Medulla oblongata (tissue), 1 donor: ENCODE measurements at regions not wholly inside any gene's neighbourhood (a gene's known extent, or its start where the extent isn't known, plus 50 kb on each side); places are given as distances from the start of the nearest gene placed in this dataset.

Experiments
- DNase-seq: peaks from one replicate; pipeline ENCODE4 v3.0.0-alpha.2; 2015; ENCODE audit errors: extremely low spot score

GRCh38 chr5:77948476-77948875, 172.3 kb upstream of the TBCA start:
- no peak for DNase-seq

DNA sequence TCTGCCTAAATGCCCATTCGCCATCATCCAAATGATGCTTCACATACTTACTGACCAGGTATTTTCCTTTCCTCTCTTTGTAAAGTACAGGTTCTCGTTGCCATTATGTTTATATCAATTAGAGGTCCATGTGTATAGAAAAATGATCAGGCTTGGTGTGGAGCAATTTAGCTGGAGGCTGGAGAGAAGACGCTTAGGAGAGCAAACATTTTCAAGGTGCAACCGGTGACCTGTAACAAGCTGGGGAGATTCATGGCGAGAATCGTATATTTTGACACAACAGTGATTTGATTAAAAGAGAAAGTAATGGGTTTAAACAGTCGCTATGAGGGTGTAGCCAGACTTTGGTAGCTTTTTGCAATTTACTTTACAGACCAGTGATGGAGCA, 170.9 kb upstream of the TBCA start:
- no peak for DNase-seq

DNA sequence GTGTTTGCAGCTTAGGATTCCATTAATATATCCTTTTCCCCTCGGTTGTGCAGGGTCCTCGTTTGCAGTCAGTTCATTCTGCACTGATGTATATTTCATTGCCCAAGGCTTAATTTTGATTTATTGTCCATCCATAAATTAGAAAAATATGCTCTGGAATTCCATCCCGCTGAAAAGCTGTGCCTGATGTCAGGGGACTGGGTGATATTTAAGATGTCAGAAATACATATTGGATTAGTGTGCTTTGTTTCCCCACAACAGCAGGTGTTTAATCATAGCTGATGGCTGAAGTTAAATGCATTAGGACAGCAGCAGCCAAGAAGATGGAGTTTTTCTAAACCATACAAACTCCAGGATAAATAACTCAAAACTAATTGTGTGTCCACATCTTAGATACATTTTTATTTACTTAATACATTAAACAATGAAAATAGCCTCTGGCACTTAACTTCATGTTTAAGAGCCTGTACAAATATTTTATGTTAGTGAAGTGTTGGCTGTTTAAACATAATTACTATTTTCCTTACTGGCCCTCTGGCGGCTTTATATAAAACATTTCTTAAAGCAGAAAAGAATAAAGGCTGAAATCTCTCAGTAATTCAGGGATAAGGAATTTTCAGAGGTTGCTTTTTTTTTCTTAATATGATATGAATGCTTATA, 170.4 kb upstream of the TBCA start:
- DNase-seq: no peak

GRCh38 chr5:77945874-77946273, 169.7 kb upstream of the TBCA start:
- DNase-seq: peak; percentile 87

DNA sequence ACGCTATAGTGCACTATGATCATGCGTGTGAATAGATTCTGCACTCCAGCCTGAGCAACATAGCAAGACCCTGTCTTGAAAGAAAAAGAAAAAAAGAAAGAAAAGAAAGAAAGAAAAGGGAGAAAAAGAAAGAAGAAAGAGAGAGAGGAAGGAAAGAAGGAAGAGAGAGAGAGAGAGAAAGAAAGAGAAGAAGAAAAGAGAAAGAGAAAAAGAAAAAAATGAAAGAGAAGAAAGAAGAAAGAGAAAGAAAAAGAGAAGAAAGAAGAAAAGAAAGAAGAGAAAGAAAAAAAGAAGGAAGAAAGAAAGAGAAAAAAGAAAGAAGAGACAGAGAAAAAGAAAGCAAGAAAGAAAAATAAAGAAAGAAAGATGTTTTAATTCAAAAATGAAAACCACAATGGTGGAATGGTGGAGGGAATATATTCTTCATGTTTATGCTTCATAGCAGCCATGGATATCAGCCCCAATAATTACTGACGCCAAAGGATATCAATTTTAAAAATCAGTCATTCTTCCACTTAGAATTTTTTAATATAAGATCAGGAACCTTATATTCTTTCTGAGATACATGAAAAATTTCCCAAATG, 168.7 kb upstream of the TBCA start:
- no peak for DNase-seq

DNA sequence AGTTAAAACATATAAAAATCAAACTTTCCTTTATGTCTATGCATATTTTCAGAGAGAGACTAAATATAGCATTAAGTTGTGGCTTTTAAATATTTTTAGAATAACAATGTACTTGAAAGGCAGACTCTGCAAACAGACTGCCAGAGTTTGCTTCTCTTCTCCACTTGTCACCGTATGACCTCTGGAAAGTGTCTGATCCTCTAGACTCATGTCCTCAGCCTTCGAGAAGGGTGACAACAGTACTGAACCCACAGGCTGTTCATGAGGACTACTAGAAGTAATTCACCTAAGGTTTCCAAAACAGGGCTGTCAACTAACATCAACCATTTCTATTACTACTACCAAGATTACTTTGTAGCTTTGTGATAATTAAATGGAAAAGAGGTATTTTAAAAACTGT, 167.7 kb upstream of the TBCA start:
- no peak for DNase-seq

GRCh38 chr5:77942578-77943239, 166.6 kb upstream of the TBCA start:
- no peak for DNase-seq

DNA sequence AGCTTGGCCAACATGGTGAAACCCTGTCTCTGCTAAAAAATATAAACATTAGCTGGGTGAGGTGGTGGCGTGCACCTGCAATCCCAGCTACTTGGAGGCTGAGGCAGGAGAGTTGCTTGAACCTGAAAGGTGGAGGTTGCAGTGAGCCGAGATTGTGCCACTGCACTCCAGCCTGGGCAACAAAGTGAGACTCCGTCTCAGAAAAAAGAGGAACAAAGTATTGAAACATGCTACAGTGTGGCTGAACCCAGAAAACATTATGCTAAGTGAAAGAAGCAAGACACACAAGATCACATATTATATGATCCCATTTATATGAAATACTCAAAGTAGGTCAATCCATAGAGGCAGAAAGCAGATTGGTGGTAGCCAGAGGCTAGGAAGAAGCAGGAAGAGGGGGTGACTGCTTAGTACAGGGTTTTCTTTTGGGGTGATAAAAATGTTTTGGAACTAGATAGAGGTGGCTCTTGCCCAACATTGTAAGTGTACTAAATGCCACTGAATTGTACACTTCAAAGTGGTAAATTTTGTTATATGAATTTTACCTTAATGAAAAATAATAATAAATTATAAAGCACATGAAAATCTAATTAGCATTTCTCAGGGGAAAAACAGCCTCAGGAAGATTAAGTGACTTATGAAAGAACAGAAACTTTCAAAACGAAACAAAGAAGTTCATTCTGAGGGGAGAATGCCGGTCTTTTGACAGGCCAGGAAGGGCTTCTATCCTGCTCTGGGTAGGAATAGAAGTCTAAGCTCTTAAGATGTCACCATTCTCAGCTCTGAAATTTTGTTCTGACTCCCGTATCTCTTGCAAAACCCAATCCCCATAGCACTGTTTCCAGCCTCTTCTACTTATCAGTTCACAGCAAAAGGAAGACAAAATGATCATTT, 161.1 kb upstream of the TBCA start:
- DNase-seq: peak; percentile 57

DNA sequence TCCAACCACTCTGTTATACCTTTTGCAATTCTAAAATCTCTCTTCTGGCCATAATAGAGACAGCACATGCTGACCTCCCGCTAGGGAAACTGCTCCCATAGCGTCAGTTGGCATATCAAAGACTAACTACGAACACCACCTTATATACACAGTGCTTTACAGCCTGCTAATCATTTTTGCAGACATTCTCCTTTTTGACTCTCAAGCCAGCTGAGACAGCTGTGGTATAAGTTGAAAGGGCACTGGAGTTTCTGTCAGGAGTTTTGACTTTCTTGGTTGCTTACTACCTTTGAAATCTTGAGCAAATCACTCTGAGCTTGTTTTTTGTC, 160.2 kb upstream of the TBCA start:
- no peak for DNase-seq

GRCh38 chr5:77935506-77936364, 159.6 kb upstream of the TBCA start:
- DNase-seq: peak; percentile 21

DNA sequence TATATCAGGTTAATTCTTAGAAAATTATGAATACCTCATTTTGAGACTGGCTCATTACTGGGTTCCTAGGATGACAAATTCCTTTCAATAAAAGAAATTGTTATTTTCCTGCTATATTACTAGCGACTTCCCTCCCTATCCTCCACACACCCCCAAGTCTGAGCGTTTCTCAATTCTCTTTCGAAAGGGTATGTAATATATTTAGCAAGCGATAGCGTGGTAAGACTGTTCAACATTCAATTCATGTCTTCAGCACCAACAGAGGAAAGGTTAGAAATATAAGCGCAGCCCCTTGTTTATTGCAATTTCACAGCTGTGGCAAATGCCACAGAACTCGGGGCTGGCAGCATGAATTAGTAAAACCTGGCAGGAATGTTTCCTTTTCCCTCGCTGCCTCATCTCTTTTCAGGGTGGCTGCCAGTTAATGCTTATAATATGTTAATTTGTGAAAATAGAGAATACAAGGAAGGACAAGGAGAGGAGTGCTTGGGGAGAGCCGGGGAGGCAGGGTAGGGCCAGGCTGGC, 152.7 kb upstream of the TBCA start:
- no peak for DNase-seq

DNA sequence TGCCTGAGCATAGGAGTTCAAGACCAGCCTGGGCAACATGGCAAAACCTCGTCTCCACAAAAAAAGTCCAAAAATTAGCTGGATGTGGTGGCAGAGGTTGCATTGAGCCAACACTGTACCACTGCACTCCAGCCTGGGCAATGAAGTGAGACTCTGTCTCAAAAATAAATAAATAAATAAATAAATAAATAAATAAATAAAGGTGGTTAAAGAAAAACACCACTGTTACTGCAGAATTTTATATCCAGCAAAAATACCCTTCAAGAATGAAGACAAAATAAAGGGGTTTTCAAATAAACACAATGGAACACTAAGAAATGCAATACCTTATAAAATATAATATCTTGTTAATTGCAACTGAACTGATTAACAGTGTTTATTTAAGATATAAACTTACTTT, 150.2 kb upstream of the TBCA start:
- no peak for DNase-seq

DNA sequence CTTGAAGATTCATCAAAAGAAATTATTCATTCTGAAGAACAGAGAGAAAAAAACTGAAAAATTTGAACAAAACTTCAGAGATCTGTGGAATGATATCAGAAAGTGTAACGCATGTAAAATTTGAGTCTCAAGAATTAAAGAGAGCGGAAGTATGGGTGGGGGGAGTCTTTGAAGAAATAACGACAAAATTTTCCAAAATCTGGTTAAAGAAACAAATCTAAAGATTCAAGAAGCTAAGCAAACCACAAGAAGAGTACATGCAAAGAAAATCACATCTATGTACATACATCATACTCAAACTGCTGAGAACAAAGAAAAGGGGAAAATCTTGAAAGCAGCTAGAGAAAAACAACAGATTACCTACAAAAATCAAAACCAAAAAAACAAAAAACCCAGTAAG, 149.4 kb upstream of the TBCA start:
- no peak for DNase-seq

GRCh38 chr5:77924081-77924480, 147.9 kb upstream of the TBCA start:
- no peak for DNase-seq

DNA sequence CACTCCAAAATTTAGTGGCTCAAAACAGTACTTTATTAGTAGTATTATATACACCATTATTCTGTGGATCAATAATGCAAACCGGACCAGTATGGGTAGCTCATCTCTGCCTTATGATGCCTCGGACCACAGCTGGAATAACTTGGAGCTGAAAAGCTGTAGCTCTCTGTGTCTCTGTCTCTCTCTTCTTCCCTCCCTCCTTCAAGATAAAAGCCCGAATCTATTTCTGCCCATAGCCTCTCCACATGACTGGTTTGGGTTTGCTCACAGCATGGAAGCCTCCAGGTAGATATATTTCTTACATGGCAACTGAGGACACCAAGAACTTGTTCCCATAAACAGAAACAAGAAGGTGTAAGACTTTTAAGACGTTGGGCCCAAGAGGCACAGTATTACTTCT, 147.5 kb upstream of the TBCA start:
- DNase-seq: no peak

DNA sequence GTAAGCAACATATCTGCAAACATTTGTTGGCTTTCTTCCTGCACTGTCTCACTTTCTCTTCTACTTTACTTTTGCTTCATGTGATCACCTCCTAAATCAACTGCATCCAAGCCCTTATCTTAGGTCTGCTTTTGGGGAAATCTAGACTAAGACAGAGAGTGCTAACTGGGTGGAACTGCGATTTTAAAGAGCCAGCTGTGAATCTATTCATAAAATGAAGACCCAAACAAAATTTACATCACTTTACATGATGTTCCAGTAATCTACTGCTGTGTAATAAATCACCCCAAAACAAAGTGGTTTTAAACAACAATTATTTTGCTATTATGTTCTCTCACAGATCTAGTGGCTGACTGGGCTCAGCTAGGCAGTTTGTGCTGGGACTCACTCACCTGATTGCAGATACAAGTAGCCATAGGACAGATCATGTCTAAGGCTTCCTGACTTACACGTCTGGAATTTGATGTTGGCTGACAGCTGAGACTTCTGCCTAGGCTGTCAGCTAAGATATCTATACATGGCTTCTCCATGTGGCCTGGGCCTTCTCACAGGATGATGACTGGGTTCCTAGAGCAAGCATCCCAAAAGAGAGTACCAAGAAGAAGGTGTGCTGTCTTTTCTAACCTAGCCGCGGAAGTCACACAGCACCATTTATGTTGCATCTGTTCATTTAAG, 145.1 kb upstream of the TBCA start:
- no peak for DNase-seq

- DNase-seq: no peak
These were observed 144.4 kb upstream of the TBCA start for GRCh38 chr5:77920359-77921058.

- DNase-seq: no peak
These were observed 139.2 kb upstream of the TBCA start for GRCh38 chr5:77915346-77915745.

- no peak for DNase-seq
These were observed 136.6 kb upstream of the TBCA start for GRCh38 chr5:77912721-77913120.

DNA sequence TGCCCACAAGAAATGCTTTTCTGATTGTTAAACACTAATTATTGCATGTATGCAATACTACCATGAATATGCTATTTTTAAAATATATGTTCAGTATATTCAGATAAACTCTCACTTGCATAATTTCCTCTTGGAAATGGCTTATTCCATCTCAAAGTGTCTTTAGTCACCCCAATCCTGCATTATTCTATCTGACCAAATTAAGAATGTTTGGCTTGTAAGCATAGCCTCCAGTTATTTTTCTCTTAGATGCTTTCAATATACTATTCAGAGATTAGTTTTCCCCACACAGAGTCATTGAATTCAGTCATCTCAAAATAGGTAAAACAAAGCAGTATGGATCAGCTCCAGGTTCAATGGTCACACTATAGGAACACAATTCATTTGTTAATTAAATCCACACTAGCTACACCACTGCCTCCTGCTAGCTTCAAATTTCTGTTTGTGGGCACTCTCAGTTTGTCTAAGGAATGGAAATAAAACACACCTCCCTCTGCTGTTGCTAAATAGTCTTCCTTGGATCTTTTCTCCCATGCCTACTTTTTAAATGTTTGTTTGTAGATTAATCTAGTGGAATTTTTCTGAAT, 134.6 kb upstream of the TBCA start:
- DNase-seq: no peak
